GM12892 (cell line): ENCODE measurements at regions not wholly inside any gene's neighbourhood (a gene's known extent, or its start where the extent isn't known, plus 50 kb on each side); places are given as distances from the start of the nearest gene placed in this dataset.
"Not testable (repeated sequence)": the region's sequence is repeated elsewhere in the genome, so short reads cannot be mapped to it uniquely, and the experiment has no call there.

ENCODE experiments used
- DNase-seq: peaks from one replicate; pipeline ENCODE4 v3.0.0; 2011; ENCODE audit not compliant: insufficient read length
- FAIRE-seq: peaks from 2 replicates; lab custom pipeline; 2011; peaks lifted over from hg19 to GRCh38; lab: Jason Lieb, UNC
- POLR2A ChIP-seq: IDR thresholded peaks from 2 replicates; pipeline ENCODE4 v1.6.1; 2011; ENCODE audit warnings: low read depth, low read length, control low read depth
- POLR2AphosphoS5 ChIP-seq: IDR thresholded peaks from 2 replicates; pipeline ENCODE4 v1.6.1; 2011; ENCODE audit warnings: low read depth, low read length, control low read depth
- TAF1 ChIP-seq: IDR thresholded peaks from 2 replicates; pipeline ENCODE4 v1.6.1; 2011; ENCODE audit warnings: low read depth, mild to moderate bottlenecking, control low read depth, low read length, borderline replicate concordance

- TF ChIP-seq POLR2AphosphoS5 (no peak), TAF1 (no peak), POLR2A (no peak)
- FAIRE-seq (no peak), DNase-seq (no peak)
These were observed 288.5 kb upstream of the CNR1 start for GRCh38 chr6:88454658-88455057.

GRCh38 chr6:88449770-88450169, 283.6 kb upstream of the CNR1 start:
- TF ChIP-seq POLR2A = no peak
- no peak for TF ChIP-seq TAF1
- no peak for TF ChIP-seq POLR2AphosphoS5
- no peak for FAIRE-seq
- no peak for DNase-seq

- TF ChIP-seq POLR2AphosphoS5 = no peak
- no peak for TF ChIP-seq POLR2A
- FAIRE-seq (no peak), DNase-seq (no peak)
These were observed 279.2 kb upstream of the CNR1 start for GRCh38 chr6:88445188-88445965.

- FAIRE-seq (no peak), DNase-seq (no peak)
- TF ChIP-seq POLR2A (no peak), TAF1 (no peak), POLR2AphosphoS5 (no peak)
These were observed 277.4 kb upstream of the CNR1 start for GRCh38 chr6:88443554-88443953.

GRCh38 chr6:88442737-88443136, 276.6 kb upstream of the CNR1 start:
- FAIRE-seq (no peak), DNase-seq (no peak)
- TF ChIP-seq POLR2A (no peak), TAF1 (no peak), POLR2AphosphoS5 (no peak)

- TF ChIP-seq TAF1 (no peak), POLR2AphosphoS5 (no peak), POLR2A (no peak)
- FAIRE-seq (no peak), DNase-seq (no peak)
These were observed 275.2 kb upstream of the CNR1 start for GRCh38 chr6:88441346-88441745.

GRCh38 chr6:88428068-88428467, 261.9 kb upstream of the CNR1 start:
- no peak for TF ChIP-seq POLR2AphosphoS5
- FAIRE-seq (no peak), DNase-seq (no peak)

GRCh38 chr6:88426005-88426404, 259.9 kb upstream of the CNR1 start:
- TF ChIP-seq POLR2AphosphoS5 (no peak), TAF1 (no peak), POLR2A (no peak)
- no peak for DNase-seq
- no peak for FAIRE-seq

GRCh38 chr6:88422831-88423230, 256.7 kb upstream of the CNR1 start:
- DNase-seq (no peak), FAIRE-seq (no peak)
- no peak for TF ChIP-seq POLR2AphosphoS5
- no peak for TF ChIP-seq TAF1
- no peak for TF ChIP-seq POLR2A

GRCh38 chr6:88420967-88421488, 254.9 kb upstream of the CNR1 start:
- FAIRE-seq, DNase-seq: not testable (repeated sequence)

- FAIRE-seq, DNase-seq: not testable (repeated sequence)
These were observed 253.0 kb upstream of the CNR1 start for GRCh38 chr6:88418921-88419810.

GRCh38 chr6:88417361-88417760, 251.2 kb upstream of the CNR1 start:
- DNase-seq, FAIRE-seq: not testable (repeated sequence)

- FAIRE-seq (no peak), DNase-seq (no peak)
- TF ChIP-seq POLR2A (no peak), TAF1 (no peak), POLR2AphosphoS5 (no peak)
These were observed 247.3 kb upstream of the CNR1 start for GRCh38 chr6:88413459-88413858.

- not testable (repeated sequence) for FAIRE-seq, DNase-seq
These were observed 242.2 kb upstream of the CNR1 start for GRCh38 chr6:88408355-88408754.

- FAIRE-seq, DNase-seq: not testable (repeated sequence)
These were observed 240.5 kb upstream of the CNR1 start for GRCh38 chr6:88406674-88407073.
